GM12891 (cell line): ENCODE measurements at regions not wholly inside any gene's neighbourhood (a gene's known extent, or its start where the extent isn't known, plus 50 kb on each side); places are given as distances from the start of the nearest gene placed in this dataset.

Experiments used
- POLR2A ChIP-seq: IDR thresholded peaks from 2 replicates; pipeline ENCODE4 v1.6.1; 2011; ENCODE audit warnings: low read depth, low read length, control low read depth
- POLR2AphosphoS5 ChIP-seq: IDR thresholded peaks from 2 replicates; pipeline ENCODE4 v1.6.1; 2011; ENCODE audit warnings: low read depth, low read length, control low read depth

DNA sequence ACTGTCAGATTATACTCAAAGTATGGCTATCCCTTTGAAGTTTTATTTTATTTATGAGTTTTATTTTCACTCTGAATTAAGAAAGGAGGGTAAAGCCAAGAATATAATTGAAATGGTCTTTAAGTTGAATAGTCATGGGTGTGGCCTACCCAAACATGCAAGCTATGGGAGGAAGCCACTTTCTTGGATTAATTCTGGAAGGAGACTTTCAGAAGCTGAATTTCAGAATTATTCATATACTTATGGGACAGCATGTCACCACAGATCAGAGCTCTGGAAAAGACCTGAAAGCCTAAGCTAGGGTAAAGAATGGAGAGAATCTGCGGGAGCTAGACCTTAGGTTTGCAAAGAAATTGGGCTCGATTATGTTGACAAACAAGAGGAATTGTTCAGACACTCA lies 242.4 kb upstream of the FKBP1C start:
- TF ChIP-seq POLR2AphosphoS5 = no peak
- TF ChIP-seq POLR2A = no peak
